Gastrocnemius medialis (tissue), 4 donors: ENCODE measurements at regions not wholly inside any gene's neighbourhood (a gene's known extent, or its start where the extent isn't known, plus 50 kb on each side); places are given as distances from the start of the nearest gene placed in this dataset.

Experiments
- CTCF ChIP-seq, 5 experiments: fragments of 450-650 bp in 3 of 5; fragments of 200-600 bp in 2 of 5; sonication (generic) in 2 of 5; IDR thresholded peaks in 4 of 5; conservative IDR thresholded peaks in 1 of 5; 1 replicate in 4 of 5; 2 replicates in 1 of 5; pipeline ENCODE4 v1.5.1; 2016 to 2019; ENCODE audit warnings: antibody characterized with exemption in 5 of 5, mild to moderate bottlenecking in 3 of 5, moderate library complexity in 3 of 5
- POLR2A ChIP-seq, 2 donors: fragments of 450-650 bp; IDR thresholded peaks; one replicate each; pipeline ENCODE4 v1.6.1; 2017; ENCODE audit warnings: antibody characterized with exemption in 2 of 2, mild to moderate bottlenecking in 2 of 2, moderate library complexity in 2 of 2

- TF ChIP-seq CTCF (IDR thresholded peaks at IDR 0.05 in 4 of 5, conservative IDR thresholded peaks at IDR 0.05 in 1 of 5) (no peak), POLR2A (IDR thresholded peaks at IDR 0.05) (no peak)
These were observed 679.8 kb downstream of the CETN3 start for GRCh38 chr5:89729623-89730301.
